HG03103 (cell line): ENCODE measurements at regions not wholly inside any gene's neighbourhood (a gene's known extent, or its start where the extent isn't known, plus 50 kb on each side); places are given as distances from the start of the nearest gene placed in this dataset.

Experiments used
- ATAC-seq: cut with Tn5 transposase; IDR thresholded peaks from one replicate; pipeline ENCODE4 v1.9.1; 2021; ENCODE audit warnings: low read depth; ENCODE audit not compliant: unreplicated experiment

DNA sequence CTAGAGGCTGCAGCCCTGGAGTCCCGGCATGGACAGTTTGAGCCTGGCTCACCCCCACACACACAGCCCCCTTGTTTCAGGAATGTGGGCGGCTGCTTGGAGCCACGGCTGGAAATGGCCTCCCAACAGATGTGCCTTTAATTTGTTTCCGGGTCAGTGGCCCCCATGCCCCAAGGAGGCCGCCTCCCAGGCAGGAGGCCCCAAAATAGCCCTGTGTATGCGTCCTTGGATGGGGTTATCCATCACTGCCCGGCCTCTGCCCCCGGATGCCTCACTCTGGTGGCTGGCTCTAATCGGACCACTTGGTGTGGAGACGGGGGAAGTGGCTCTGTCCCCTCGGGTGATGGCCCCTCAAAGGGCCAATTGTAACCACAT, 151.9 kb upstream of the MYCN start:
- ATAC-seq: no peak

DNA sequence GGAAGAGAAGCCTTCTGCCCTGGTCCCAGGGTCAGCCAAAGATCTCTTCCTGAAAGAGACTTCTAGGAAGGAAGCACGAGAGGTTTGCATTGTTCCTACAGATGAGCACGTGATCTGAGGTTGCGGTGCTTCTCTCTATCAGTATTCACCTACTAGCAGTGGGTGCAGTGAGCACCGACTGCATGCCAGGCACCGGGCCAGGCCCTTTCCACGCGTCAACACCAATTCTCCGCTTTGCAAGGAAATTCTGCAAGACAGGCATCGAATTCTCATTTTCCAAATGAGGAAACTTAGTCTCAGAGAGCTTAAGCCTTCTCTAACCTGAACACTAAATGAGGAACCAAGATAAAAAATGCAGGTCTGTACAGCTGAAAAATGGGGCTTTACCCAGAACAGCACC, 151.5 kb upstream of the MYCN start:
- no peak for ATAC-seq

GRCh38 chr2:15789381-15790062, 150.8 kb upstream of the MYCN start:
- ATAC-seq: no peak

DNA sequence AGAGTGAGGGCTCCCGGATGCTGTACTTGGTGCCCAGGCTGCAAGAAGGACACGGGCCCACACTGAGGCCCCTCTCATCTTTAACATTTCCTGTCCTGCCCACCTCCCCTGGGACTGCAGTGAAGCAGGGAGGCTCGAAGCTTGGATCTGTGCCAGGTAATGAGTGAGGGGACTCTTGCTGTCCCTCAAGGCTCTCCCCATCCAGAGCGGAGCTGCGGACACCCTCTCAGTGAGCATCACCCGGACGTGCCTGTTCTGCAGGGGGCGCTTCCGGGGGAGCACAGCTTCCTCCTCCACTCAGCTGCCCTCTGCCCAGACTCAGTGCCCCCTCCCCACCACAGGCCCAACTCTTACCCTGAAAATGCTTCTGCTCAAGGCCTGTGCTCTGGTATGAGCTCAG, 150.0 kb upstream of the MYCN start:
- ATAC-seq: no peak

DNA sequence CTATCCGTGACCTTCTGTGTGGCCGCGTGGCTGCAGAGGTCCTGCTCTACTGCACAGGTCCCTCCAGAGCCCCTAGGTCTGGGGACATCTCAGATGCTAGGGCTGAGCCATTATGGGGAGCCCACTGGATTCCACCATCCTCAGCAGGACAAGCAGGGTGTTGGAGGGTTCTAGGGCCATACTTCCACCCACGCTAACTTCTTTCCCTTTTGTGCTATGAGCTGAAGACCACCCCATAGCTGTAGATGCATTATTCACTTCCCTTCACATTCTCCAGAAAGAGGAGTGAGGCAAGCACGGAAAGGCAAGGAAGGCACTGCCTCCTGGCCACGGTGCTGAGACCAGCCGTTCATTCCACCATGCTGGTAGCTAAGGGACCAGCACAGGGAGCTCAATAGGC, 149.5 kb upstream of the MYCN start:
- no peak for ATAC-seq

- ATAC-seq: no peak
Measured at GRCh38 chr2:15791294-15791693, 149.1 kb upstream of the MYCN start.

- ATAC-seq: no peak
Measured at GRCh38 chr2:15792331-15792730, 148.0 kb upstream of the MYCN start.

- no peak for ATAC-seq
Measured at GRCh38 chr2:15793078-15793913, 147.1 kb upstream of the MYCN start.

- no peak for ATAC-seq
Measured at GRCh38 chr2:15793978-15794377, 146.4 kb upstream of the MYCN start.

DNA sequence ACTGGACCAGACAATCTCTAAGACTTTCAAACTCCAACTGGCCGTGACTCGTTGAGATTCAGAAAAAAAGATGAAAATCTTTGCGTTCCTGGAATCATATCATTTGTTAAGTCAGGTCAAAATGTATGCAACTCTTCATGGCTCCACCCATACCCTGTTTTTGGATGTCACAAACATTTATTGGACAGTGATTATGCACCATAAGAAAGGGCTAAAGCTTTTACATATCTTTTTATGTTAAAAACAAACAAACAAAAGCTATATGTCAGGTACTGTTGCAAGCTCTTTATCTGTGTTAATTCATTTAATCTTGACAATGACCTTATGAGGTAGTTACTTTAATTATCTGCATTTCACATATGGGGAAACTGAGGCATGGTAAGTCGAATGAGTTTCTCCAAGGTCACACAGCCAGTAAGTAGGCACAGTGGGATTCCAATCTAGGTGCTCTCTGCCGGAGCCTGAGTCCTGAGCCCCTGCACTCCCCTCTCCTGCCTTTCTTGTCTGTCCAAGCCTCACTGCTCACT, 145.7 kb upstream of the MYCN start:
- ATAC-seq: no peak

DNA sequence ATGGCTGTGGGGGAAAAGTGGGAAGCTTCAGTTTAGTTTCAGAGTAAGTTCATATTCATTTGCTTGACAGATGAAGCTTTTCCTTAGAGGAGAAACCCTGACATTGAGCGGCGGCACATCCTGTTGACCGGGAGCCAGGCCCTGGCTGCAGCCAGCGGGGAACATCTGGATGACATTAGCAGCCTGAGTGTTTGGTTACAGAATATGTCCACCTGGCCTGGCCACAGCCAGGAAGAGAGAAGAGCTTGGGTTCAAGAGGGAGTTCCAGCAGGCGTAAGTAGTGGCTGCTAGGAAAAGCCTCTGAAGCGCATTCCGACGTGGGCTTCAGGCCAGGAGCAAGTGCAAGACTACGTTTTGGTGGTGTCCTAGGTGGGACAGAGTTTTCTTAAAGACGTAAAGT, 144.9 kb upstream of the MYCN start:
- no peak for ATAC-seq

DNA sequence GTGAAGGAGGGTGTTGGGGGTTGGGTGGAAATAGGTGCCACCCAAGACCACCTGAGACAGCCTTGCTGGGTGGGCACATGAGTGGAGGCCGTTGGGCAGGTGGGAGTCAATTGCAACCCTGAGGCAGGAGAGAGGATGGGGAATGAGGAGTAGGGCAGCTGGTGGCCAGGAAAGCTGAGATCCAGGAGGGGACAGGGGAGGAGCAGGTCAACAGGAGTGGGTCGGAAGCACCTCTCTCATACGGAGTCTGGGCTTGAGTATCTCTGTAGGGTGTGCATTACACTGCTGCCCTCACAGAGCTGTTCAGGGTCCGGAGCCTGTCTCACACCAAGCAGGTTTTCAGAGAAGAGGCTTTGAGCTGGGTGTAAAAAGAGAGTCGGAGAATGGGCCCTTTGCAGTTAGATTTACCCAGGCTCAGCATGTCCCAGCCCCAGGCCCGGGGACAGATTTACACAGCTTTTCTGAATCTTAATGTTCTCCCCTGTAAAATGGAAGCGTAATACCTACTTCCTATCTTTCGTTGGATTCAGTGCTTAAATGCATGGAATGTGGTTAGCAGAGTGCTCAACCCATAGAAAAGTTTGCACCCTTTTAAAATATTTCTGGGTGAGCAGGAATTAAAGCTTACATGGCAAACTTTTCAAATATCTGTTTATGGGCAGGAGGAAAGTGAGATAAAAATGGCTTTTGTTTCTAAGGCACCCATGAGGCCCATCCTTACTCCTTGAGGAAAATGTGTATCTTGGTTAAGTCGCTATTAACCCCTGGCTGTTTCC, 144.0 kb upstream of the MYCN start:
- no peak for ATAC-seq

GRCh38 chr2:15797231-15797938, 143.0 kb upstream of the MYCN start:
- ATAC-seq: no peak

GRCh38 chr2:15797939-15798281, 142.4 kb upstream of the MYCN start:
- no peak for ATAC-seq

DNA sequence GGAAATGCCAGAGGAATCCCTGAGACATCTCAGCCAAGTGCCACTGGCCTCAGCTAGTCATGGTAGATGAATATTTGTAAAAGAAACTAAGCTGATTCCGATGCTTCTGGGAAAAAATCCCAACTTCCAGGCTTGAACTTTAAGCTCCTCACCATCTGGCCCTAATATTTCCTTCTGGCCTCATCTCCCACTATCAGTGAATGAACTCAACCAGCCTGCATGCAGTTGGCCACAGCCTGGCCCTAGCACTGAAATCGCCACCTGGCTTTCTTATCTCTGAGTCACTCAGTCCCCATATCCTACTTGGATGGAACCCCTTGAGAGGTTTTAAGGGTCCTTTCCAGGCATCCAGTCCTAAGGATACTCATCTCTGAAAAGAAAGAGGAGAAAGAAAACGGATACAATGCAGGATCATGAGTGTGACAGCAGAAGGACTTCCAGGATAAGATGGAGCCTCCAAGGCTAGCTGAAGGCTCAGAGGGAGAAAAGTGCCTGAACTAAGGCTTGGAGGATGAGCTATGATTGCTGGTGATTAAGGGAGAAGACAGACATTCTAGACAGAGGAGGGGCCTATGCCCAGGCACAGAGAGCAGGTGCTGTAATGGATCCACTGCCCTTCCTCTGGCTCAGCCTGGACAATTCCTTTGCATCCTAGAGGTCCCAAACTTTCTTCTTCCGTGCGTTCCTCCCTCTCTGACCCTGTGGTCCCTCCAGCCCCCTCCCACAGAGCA, 141.5 kb upstream of the MYCN start:
- no peak for ATAC-seq

GRCh38 chr2:15799432-15799827, 140.9 kb upstream of the MYCN start:
- peak; percentile 57 for ATAC-seq

DNA sequence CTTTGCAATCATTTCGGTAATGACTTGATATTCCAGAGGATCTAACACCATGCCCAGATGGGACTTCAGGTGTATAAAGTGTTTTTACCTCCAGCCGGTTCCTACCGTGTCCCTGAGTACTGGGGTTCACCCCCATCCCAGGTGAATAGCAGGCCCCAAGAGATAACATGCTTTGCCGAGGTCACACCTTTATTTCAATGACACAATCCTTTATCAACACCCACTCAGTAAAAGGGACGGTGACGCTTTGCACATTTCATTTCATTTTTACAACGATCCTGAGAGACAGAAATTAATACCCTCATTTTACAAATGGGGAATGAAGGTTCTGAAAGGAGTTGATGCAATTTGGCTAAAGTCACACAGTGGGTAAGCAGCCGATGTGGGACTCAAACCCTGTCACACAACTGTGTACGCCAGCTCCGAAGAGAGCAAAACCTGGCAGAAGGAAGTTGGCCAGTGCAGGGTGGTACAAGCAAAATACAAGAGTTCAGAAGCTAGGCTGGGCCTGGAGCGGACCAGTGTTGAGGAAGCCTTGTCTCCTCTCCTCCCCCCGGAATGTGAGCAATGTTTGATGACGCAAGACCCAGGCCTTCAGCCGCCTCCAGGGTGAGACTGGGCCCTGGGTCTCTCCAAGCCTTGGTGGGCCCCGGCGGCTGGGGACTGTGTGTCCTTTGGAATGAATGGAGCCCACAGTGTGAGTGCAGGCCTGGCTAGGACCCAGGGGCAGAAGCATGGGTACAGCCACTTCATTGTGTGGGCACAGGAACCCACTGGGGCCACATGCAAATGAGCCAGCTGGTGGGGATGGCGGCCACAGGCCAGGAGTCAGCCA, 139.6 kb upstream of the MYCN start:
- ATAC-seq: no peak

DNA sequence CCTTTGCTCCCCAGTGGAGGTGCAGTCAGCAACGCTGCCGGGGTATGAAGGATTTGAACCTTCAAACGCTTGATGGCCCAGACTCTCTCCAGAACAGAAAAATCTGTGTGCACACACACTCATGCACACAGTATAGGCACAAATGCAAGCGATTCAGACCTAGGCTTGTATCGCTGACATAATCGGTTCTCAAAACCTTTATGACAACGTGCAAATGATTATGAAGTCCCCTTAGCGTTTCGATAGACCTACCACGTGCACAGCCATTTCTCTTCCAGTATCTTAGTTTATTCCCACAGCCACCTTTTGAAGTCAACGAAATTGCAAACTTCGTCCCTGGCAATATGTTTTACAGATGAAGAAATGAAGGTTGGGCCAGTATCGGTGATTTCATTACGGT, 138.9 kb upstream of the MYCN start:
- no peak for ATAC-seq

DNA sequence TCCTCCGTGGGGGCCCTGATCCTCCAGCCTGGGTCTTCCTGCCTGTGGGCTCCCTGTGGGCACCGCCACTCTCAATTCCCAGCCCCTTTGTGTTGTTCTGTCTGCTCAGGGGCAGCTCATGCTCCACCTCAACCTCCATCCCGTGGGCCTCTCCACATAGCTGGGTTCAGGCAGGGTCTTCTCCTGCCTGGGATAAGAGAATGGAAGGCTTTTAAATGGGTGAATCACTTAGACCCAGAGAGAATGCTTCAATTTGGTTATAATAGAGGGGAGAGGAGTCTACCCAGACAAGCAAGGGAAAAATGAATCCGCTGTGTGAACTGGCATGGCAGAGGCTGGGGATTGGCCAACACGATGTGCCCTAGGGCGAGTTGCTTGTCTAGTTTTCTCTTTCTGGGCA, 138.4 kb upstream of the MYCN start:
- no peak for ATAC-seq
